GM18870 (cell line): ENCODE measurements at regions not wholly inside any gene's neighbourhood (a gene's known extent, or its start where the extent isn't known, plus 50 kb on each side); places are given as distances from the start of the nearest gene placed in this dataset.
"Not testable (repeated sequence)": the region's sequence is repeated elsewhere in the genome, so short reads cannot be mapped to it uniquely, and the experiment has no call there.

Experiments
- ATAC-seq: cut with Tn5 transposase; IDR thresholded peaks from one replicate; pipeline ENCODE4 v1.9.1; 2021; ENCODE audit warnings: moderate library complexity; ENCODE audit not compliant: unreplicated experiment

- ATAC-seq = no peak
These were observed 57.7 kb downstream of the RAD51AP2 start for GRCh38 chr2:17460371-17461086.

- ATAC-seq = no peak
These were observed 62.9 kb downstream of the RAD51AP2 start for GRCh38 chr2:17455343-17455742.

GRCh38 chr2:17446191-17446590, 72.0 kb downstream of the RAD51AP2 start:
- not testable (repeated sequence) for ATAC-seq

- no peak for ATAC-seq
These were observed 72.5 kb downstream of the RAD51AP2 start for GRCh38 chr2:17445744-17446143.

- no peak for ATAC-seq
These were observed 75.9 kb downstream of the RAD51AP2 start for GRCh38 chr2:17442334-17442733.

GRCh38 chr2:17441790-17442189, 76.5 kb downstream of the RAD51AP2 start:
- no peak for ATAC-seq

GRCh38 chr2:17441055-17441771, 77.0 kb downstream of the RAD51AP2 start:
- no peak for ATAC-seq

- no peak for ATAC-seq
These were observed 87.9 kb downstream of the RAD51AP2 start for GRCh38 chr2:17430326-17430725.

- no peak for ATAC-seq
These were observed 89.1 kb downstream of the RAD51AP2 start for GRCh38 chr2:17429130-17429529.

GRCh38 chr2:17427401-17427800, 90.8 kb downstream of the RAD51AP2 start:
- no peak for ATAC-seq

GRCh38 chr2:17426743-17427142, 91.5 kb downstream of the RAD51AP2 start:
- ATAC-seq = no peak

- no peak for ATAC-seq
These were observed 96.2 kb downstream of the RAD51AP2 start for GRCh38 chr2:17422061-17422460.

GRCh38 chr2:17416884-17417391, 101.3 kb downstream of the RAD51AP2 start:
- no peak for ATAC-seq

GRCh38 chr2:17413036-17413435, 105.2 kb downstream of the RAD51AP2 start:
- no peak for ATAC-seq

- no peak for ATAC-seq
These were observed 117.1 kb downstream of the RAD51AP2 start for GRCh38 chr2:17401096-17401495.

GRCh38 chr2:17398770-17399169, 119.5 kb downstream of the RAD51AP2 start:
- no peak for ATAC-seq

GRCh38 chr2:17388798-17389197, 129.4 kb downstream of the RAD51AP2 start:
- ATAC-seq = no peak

- no peak for ATAC-seq
These were observed 130.6 kb downstream of the RAD51AP2 start for GRCh38 chr2:17387591-17387990.

- ATAC-seq = no peak
These were observed 131.5 kb downstream of the RAD51AP2 start for GRCh38 chr2:17386771-17387170.

GRCh38 chr2:17380003-17380402, 138.2 kb downstream of the RAD51AP2 start:
- no peak for ATAC-seq

- ATAC-seq = no peak
These were observed 143.0 kb downstream of the RAD51AP2 start for GRCh38 chr2:17375262-17375661.

GRCh38 chr2:17373741-17374140, 144.5 kb downstream of the RAD51AP2 start:
- ATAC-seq = no peak
